HG03342 (cell line): ENCODE measurements at regions not wholly inside any gene's neighbourhood (a gene's known extent, or its start where the extent isn't known, plus 50 kb on each side); places are given as distances from the start of the nearest gene placed in this dataset.

Experiments used
- ATAC-seq: cut with Tn5 transposase; IDR thresholded peaks from one replicate; pipeline ENCODE4 v1.9.1; 2021; ENCODE audit warnings: mild to moderate bottlenecking, moderate library complexity; ENCODE audit not compliant: unreplicated experiment

DNA sequence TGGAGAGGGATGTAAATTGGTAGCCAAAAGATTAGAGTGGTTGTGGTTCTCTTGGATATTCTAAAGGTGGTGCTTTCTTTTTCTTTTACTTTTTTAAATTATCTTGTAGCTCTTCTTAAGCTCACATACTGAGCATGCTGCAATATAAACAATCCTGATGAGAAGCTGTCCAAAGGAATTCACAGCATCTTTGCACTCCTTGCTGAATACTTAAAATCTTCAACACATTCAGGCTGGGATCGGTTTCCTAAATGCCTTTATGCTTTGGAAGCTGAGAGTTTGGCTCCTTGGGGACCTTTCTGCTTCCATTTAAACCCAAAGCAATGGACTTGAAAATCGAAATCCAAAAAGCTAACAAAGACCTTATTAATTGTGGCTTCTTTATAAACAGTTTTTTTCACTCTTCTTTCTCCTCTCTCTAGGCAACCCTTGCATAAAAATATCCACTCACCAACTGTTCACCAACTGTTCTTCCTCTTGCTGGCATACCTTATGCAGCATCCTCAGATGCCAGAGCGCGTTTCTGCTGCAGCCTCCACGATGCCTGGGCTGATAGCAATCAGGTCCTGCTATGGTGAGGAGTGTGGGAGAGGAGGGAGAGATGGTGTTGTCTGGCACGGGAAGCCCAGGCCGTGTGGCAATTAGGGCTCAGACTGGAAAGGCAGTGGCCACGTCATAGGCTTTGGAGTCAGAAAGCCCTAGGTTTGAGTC is 535.8 kb upstream of the DAB1 start:
- no peak for ATAC-seq

GRCh38 chr1:57957576-57957975 is 533.7 kb upstream of the DAB1 start:
- ATAC-seq = no peak

GRCh38 chr1:57951390-57951789 is 527.5 kb upstream of the DAB1 start:
- ATAC-seq = no peak

DNA sequence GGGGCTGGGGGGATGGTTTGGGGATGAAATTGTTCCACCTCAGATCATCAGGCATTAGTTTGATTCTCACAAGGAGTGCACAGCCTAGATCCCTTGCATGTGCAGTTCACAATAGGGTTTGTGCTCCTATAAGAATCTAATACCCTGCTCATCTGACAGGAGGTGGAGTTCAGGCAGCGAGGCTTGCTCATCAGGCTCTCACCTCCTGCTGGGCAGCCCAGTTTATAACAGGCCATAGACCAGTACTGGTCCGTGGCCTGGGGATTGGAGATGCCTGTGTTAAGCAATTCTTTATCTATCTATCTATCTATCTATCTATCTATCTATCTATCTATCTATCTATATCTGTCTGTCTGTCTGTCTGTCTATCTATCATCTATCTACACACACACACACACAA is 525.3 kb upstream of the DAB1 start:
- no peak for ATAC-seq

DNA sequence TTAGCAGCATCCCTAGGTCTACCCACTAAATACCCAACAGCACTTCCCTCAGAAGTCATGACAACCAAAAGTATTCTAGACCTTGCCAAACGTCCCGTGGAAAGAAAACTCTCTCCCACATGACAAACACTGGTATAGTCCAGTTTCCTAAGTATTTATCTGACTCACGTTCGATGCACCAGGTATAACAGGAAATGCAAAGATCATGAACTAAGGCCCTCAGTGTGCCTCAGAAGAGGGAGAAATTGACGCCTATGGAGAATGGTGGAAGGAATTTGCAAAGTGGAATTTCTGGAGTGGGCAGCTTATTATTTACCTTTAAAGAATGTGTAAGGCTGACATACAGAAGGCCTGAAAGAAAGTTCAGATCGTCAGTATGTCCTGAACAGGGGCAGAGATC is 523.6 kb upstream of the DAB1 start:
- ATAC-seq = no peak

GRCh38 chr1:57945045-57945444 is 521.2 kb upstream of the DAB1 start:
- ATAC-seq = no peak

DNA sequence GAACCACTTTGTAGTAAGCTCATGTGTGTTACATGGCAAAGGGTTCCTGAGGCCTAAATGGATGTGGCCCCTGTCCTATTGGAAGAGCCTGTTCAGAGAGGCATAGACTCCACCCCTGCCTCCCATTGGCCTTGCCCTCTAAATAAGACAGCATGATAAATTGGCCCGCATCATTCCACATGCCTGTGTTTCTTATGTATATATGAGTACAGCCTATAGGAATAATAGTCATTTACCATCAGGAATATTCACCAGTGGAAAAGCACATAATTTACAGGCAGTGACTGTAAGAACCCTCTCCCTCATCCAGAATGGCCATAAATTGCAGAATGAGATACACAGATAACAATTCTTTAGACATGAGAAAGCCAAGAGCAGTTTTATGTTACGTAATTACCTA is 519.5 kb upstream of the DAB1 start:
- no peak for ATAC-seq

DNA sequence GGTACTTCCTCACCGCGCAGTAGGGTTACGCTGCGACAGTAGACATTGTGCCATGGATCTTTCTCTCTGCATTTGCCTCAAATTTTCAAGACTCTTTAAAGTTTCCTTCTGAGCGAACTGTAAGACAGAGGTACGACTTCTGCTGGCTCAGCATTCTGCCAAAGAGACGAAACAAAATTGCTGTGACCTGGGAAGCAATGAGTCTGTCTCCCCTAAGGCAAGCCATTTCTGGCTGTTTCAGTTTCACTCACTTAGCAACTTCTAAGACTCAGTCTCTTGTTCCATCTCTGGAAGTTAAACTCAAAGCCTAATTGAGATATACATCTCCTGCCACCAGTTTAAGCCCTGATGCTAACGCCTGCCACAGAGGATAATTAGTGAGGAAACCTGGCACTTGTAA is 510.9 kb upstream of the DAB1 start:
- ATAC-seq = no peak

DNA sequence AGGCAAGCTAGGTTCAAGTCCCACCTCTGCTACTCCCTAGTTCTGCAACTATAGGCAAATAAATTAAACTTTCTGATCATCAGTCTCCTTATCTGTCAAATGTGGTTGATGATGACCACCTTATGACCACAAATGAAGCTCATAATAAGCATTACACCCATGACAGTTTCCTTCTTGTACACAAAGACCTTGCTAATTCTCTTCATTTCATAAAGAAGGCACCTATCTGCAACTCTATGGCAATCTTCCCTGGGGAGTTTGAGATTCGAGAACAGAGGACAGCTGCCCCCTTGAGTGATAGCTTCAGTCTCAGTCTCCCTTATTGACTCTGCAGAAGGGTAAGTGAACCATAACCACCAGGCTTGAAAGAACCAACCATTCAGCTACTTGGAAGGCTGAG is 503.1 kb upstream of the DAB1 start:
- ATAC-seq = no peak

DNA sequence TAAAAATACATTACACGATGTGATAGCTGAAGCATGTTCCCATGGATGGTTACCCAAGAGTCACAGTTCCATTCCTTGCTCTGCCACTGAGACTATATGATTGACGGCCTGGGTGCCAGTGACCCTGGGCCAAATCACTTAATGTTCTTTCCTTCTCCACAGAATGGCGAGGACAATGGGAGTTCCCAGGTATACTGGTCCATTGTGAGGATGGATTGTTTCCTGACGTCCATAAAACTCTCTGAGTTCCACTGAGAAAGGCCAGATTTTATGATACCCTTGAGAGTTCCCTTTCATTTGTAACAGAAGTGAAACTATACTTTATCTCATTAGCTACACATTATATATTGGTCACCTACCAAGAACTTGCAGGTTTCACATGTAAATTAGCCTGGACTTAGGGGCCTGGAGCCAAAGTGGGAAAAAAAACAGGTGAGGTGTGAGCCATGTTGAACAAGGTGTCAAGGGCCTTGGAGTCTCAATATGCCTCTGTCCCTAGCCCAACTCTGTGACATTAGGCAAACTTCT is 502.2 kb upstream of the DAB1 start:
- no peak for ATAC-seq

- ATAC-seq = no peak
Observed at GRCh38 chr1:57925226-57925625, 501.4 kb upstream of the DAB1 start.

DNA sequence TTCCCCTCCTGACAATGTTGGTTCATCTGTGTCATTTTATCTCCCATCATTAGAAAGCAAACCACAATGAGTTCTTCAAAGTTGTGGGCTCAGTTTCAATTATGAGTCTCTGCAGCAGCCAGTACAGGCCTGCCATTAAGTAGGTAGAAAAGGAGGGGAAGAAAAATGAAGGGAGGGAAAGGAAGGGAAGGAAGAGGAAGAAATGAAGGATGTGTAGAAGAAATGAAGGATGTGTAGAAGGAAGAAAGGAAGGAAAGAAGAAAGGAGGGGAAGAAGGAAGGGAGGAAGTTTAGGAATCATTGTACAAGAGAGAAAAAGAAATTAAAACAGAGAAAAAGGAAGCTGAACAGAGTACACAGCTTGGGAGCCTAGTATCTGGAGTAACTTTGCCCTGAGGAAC is 498.3 kb upstream of the DAB1 start:
- ATAC-seq = no peak

- ATAC-seq = no peak
Observed at GRCh38 chr1:57916041-57916440, 492.2 kb upstream of the DAB1 start.

GRCh38 chr1:57911427-57911826 is 487.6 kb upstream of the DAB1 start:
- no peak for ATAC-seq

DNA sequence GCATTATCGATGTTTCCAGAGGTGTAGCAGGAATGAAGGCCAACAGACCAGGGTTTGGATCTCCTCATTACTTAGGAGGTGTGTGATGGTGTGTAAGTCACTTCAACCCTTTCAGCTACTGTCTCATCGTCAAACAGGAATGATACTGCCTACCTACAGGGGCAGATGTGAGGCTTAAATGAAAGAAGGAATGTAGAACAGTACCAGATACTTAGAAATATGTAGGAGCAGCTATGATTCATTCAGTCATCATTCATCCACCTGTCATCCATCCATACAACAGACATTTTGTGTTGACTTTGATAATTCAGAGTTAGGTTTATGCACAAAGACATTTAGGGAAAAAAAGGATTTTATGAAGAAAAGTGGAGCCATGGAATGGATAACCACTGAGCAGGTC is 486.9 kb upstream of the DAB1 start:
- ATAC-seq = no peak

- ATAC-seq = no peak
Observed at GRCh38 chr1:57910305-57910704, 486.4 kb upstream of the DAB1 start.

DNA sequence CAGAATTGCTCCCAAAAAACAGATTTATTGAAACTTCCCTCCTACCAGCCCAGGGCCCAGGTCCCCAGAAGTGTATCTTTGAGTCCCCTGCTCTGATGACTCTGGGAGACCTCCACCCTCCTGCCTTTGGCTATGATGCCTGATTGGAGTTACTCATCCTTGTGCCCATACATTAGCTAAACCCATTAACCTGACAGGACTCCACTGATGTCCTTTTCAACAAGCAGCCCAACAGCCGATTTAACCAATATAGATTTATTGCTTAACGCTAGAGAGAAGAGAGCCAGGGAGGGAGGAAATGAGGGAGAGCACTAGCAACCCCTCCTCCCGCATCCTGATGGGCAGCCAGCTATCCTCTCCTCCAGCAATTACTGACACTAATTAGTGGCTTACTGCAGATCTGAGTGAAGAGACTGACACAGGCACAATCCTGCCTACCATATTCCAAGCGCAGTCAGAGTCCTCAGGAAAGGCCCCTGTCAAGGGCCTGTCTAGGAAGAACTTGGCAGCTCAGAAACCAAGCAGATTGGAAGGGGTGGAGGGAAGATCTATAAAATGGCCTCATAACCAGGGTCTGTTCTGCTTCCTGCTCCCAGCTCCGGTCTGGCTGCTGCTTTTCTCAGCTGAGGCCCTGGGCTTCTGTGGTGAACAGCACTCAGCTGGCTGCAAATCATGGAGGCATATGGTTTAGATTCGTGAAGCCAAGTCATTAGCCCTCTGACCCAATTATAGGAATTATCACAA is 484.5 kb upstream of the DAB1 start:
- no peak for ATAC-seq

GRCh38 chr1:57901208-57901919 is 477.5 kb upstream of the DAB1 start:
- ATAC-seq = no peak

DNA sequence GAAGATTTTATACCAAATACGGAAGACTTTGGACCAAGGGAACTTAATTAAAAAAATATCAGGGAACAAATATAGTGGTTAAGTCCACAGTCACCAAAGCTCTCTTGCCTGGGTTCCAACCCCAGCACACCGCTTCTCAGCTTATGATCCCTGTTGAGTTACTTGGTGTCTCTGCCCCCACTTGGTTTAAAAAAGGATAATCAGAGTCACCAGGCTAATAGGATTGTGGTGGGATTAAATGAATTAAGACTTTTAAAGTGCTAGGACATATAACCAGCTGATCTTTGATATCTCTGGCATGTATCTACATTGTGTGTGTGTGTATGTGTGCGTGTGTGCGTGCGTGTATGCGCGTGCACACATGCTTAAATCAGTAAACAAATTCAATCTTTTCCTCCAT is 474.7 kb upstream of the DAB1 start:
- ATAC-seq = no peak

DNA sequence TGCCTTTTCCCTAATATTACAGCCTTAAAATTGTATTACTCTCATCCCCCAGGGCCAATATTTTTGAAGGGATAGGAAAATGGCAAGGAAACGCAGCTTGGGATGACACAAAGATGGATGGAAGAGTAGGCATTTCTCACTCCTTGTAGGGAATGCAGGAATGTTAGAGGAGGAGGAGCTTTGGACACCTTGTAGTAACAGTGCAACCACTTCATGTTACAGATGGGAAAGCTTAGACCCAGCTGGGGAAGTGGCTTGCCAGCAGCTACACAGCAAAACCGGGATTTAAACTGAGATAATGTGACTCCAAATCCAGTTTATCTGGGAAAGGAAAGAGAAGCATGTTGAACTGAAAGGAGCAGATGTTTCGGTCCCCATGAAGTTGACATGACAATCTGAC is 473.7 kb upstream of the DAB1 start:
- ATAC-seq = no peak

- ATAC-seq = no peak
Observed at GRCh38 chr1:57894315-57894714, 470.5 kb upstream of the DAB1 start.
